Thymus (tissue), 11 donors: ENCODE measurements at regions not wholly inside any gene's neighbourhood (a gene's known extent, or its start where the extent isn't known, plus 50 kb on each side); places are given as distances from the start of the nearest gene placed in this dataset.

Experiments
- DNase-seq, 9 donors: peaks; one replicate each; pipeline ENCODE4 v3.0.0-alpha.2; 2013; ENCODE audit warnings: low spot score in 9 of 9, low read depth in 6 of 9, missing footprints in 1 of 9
- H3K27ac ChIP-seq, 2 donors: one replicate each; pipeline ENCODE4 v1.5.1; 2013; ENCODE audit warnings: control low read depth in 1 of 2, low read depth in 1 of 2, low read length in 1 of 2, mild to moderate bottlenecking in 1 of 2, moderate library complexity in 1 of 2
- H3K27me3 ChIP-seq, 2 donors: one replicate each; pipeline ENCODE4 v1.5.1; 2013; ENCODE audit warnings: low read length in 1 of 2; ENCODE audit not compliant: control insufficient read depth in 2 of 2, insufficient read depth in 1 of 2
- H3K36me3 ChIP-seq, 2 donors: one replicate each; pipeline ENCODE4 v1.5.1; 2013; ENCODE audit warnings: low read length in 1 of 2, mild to moderate bottlenecking in 1 of 2, moderate library complexity in 1 of 2; ENCODE audit not compliant: control insufficient read depth in 2 of 2, insufficient read depth in 2 of 2
- H3K4me1 ChIP-seq, 2 donors: one replicate each; pipeline ENCODE4 v1.5.1; 2013; ENCODE audit warnings: low read length in 2 of 2; ENCODE audit not compliant: control insufficient read depth in 2 of 2, insufficient read depth in 2 of 2
- H3K4me3 ChIP-seq, 2 donors: one replicate each; pipeline ENCODE4 v1.5.1; 2013; ENCODE audit warnings: low read length in 2 of 2, control low read depth in 1 of 2, mild to moderate bottlenecking in 1 of 2
- H3K9me3 ChIP-seq, 2 donors: one replicate each; pipeline ENCODE4 v1.5.1; 2013; ENCODE audit warnings: low read length in 1 of 2, mild to moderate bottlenecking in 1 of 2; ENCODE audit not compliant: control insufficient read depth in 2 of 2, insufficient read depth in 1 of 2
- WGBS: extraction: QIAGEN DNeasy Blood & Tissue Kit; methylation state at CpG from one replicate; pipeline ENCODE4 v1.1.7; 2013; 5-methylcytosine and 5-hydroxymethylcytosine counted together
- donor health status: healthy.

GRCh38 chr1:58287894-58288623, 258.5 kb downstream of the OMA1 start:
- Histone ChIP-seq H3K27ac (no peak overlapping the region), H3K4me3 (no peak overlapping the region), H3K9me3 (no peaks in the 10 kb centered on the region), H3K36me3 (no peaks in the 10 kb centered on the region), H3K4me1 (no peaks in the 10 kb centered on the region), H3K27me3 (no peaks in the 10 kb centered on the region)
- DNase-seq, result no peak
- 88% methylated on average over 2 of the region's 2 CpGs for WGBS

GRCh38 chr1:58284225-58284510, 262.4 kb downstream of the OMA1 start:
- H3K27ac ChIP-seq, result no peak overlapping the region
- H3K27me3 ChIP-seq, result no peaks in the 10 kb centered on the region
- no peak overlapping the region for H3K4me3 ChIP-seq
- no peaks in the 10 kb centered on the region for H3K4me1 ChIP-seq
- no peak for DNase-seq
- no peaks in the 10 kb centered on the region for H3K9me3 ChIP-seq
- H3K36me3 ChIP-seq, result no peaks in the 10 kb centered on the region

- H3K36me3 ChIP-seq, result no peaks in the 10 kb centered on the region
- no peaks in the 10 kb centered on the region for H3K4me1 ChIP-seq
- no peak overlapping the region for H3K27ac ChIP-seq
- no peak for DNase-seq
- no peaks in the 10 kb centered on the region for H3K9me3 ChIP-seq
- no peak overlapping the region for H3K4me3 ChIP-seq
- WGBS, result 78% methylated on average over 6 of the region's 6 CpGs
- H3K27me3 ChIP-seq, result no peaks in the 10 kb centered on the region
Observed at GRCh38 chr1:58283388-58284224, 262.9 kb downstream of the OMA1 start.

GRCh38 chr1:58282623-58283387, 263.7 kb downstream of the OMA1 start:
- Histone ChIP-seq H3K4me3 (no peak overlapping the region), H3K27me3 (no peaks in the 10 kb centered on the region), H3K9me3 (no peaks in the 10 kb centered on the region), H3K4me1 (no peaks in the 10 kb centered on the region), H3K36me3 (no peaks in the 10 kb centered on the region), H3K27ac (no peak overlapping the region)
- 80% methylated on average over 7 of the region's 7 CpGs for WGBS
- no peak for DNase-seq

GRCh38 chr1:58266242-58266641, 280.3 kb downstream of the OMA1 start:
- Histone ChIP-seq H3K4me1 (no peaks in the 10 kb centered on the region), H3K27me3 (no peaks in the 10 kb centered on the region), H3K27ac (no peak overlapping the region), H3K4me3 (no peak overlapping the region), H3K36me3 (no peaks in the 10 kb centered on the region), H3K9me3 (no peaks in the 10 kb centered on the region)
- WGBS, result 76% methylated on average over 3 of the region's 3 CpGs
- no peak for DNase-seq

GRCh38 chr1:58264462-58264861, 282.1 kb downstream of the OMA1 start:
- no peaks in the 10 kb centered on the region for H3K27me3 ChIP-seq
- H3K9me3 ChIP-seq, result no peaks in the 10 kb centered on the region
- H3K4me1 ChIP-seq, result no peaks in the 10 kb centered on the region
- H3K4me3 ChIP-seq, result no peak overlapping the region
- DNase-seq, result no peak
- WGBS, result 60% methylated on average over 2 of the region's 2 CpGs
- H3K36me3 ChIP-seq, result no peaks in the 10 kb centered on the region
- H3K27ac ChIP-seq, result no peak overlapping the region

- H3K27ac ChIP-seq, result no peak overlapping the region
- no peaks in the 10 kb centered on the region for H3K27me3 ChIP-seq
- WGBS, result 90% methylated on average over 2 of the region's 2 CpGs
- no peak overlapping the region for H3K4me3 ChIP-seq
- H3K4me1 ChIP-seq, result no peaks in the 10 kb centered on the region
- H3K9me3 ChIP-seq, result no peaks in the 10 kb centered on the region
- no peak for DNase-seq
- no peaks in the 10 kb centered on the region for H3K36me3 ChIP-seq
Observed at GRCh38 chr1:58262702-58263101, 283.8 kb downstream of the OMA1 start.

GRCh38 chr1:58258082-58258481, 288.4 kb downstream of the OMA1 start:
- H3K27ac ChIP-seq, result no peak overlapping the region
- H3K27me3 ChIP-seq, result no peaks in the 10 kb centered on the region
- H3K4me3 ChIP-seq, result no peak overlapping the region
- H3K9me3 ChIP-seq, result no peaks in the 10 kb centered on the region
- 92% methylated on average over 10 of the region's 10 CpGs for WGBS
- no peak for DNase-seq
- no peaks in the 10 kb centered on the region for H3K36me3 ChIP-seq
- no peaks in the 10 kb centered on the region for H3K4me1 ChIP-seq

- DNase-seq, result no peak
- H3K27ac ChIP-seq, result no peak overlapping the region
- no peaks in the 10 kb centered on the region for H3K9me3 ChIP-seq
- WGBS, result 91% methylated on average over 1 of the region's 1 CpG
- no peak overlapping the region for H3K4me3 ChIP-seq
- H3K27me3 ChIP-seq, result peaks cover 0 to 1% of the 10 kb centered on the region in 2 donors
- no peaks in the 10 kb centered on the region for H3K36me3 ChIP-seq
- H3K4me1 ChIP-seq, result no peaks in the 10 kb centered on the region
Observed at GRCh38 chr1:58257003-58257402, 289.5 kb downstream of the OMA1 start.
